SK-N-SH (cell line): ENCODE measurements at regions not wholly inside any gene's neighbourhood (a gene's known extent, or its start where the extent isn't known, plus 50 kb on each side); places are given as distances from the start of the nearest gene placed in this dataset.

Experiments
- CTCF ChIA-PET: fragments of 300-600, 350-600 bp; formaldehyde crosslinking; extraction: SDS; loops from one replicate; lab custom pipeline; 2021; lab: Yijun Ruan, JAX
- POLR2A ChIA-PET: fragments of 350-600 bp; sonication (Branson Sonifier 250); formaldehyde crosslinking; extraction: SDS; loops from one replicate; lab custom pipeline; 2020; ENCODE audit warnings: antibody characterized with exemption, inconsistent platforms; lab: Yijun Ruan, JAX
- DNase-seq: peaks from one replicate; pipeline ENCODE4 v3.0.0; 2012
- H2AFZ ChIP-seq: fragments of 200-600 bp; sonication (generic); 2 replicates; pipeline ENCODE4 v1.8.1; 2016; ENCODE audit warnings: antibody characterized with exemption, mild to moderate bottlenecking, low read depth
- H3F3A ChIP-seq: fragments of 200-600 bp; sonication (generic); replicated peaks from 2 replicates; pipeline ENCODE3; 2016; ENCODE audit warnings: antibody characterized with exemption, mild to moderate bottlenecking; ENCODE audit not compliant: insufficient read depth
- H3K27ac ChIP-seq, 2 experiments: fragments of 200-500 bp in 1 of 2; fragments of 200-600 bp in 1 of 2; sonication (Bioruptor generic) in 1 of 2; sonication (generic), shearing (Covaris generic) in 1 of 2; 2 replicates each; pipeline versions ENCODE4 v1.5.1 to v1.6.1; 2014 to 2016; ENCODE audit warnings: low read depth in 2 of 2, inconsistent platforms in 1 of 2, low read length in 1 of 2, mild to moderate bottlenecking in 1 of 2, mixed read lengths in 1 of 2
- H3K27me3 ChIP-seq: fragments of 200-600 bp; sonication (generic), shearing (Covaris generic); 2 replicates; pipeline ENCODE4 v1.6.1; 2016; ENCODE audit warnings: mixed run types; ENCODE audit not compliant: insufficient read depth
- H3K36me3 ChIP-seq, 2 experiments: fragments of 200-500 bp in 1 of 2; fragments of 200-600 bp in 1 of 2; sonication (Bioruptor generic) in 1 of 2; sonication (generic) in 1 of 2; replicated peaks in 1 of 2; 2 replicates each; pipeline versions ENCODE3 to v1.5.1; 2014 to 2016; ENCODE audit warnings: low read length in 1 of 2, mild to moderate bottlenecking in 1 of 2; ENCODE audit not compliant: insufficient read depth in 2 of 2, control insufficient read depth in 1 of 2
- H3K4me1 ChIP-seq, 2 experiments: fragments of 200-500 bp in 1 of 2; fragments of 200-600 bp in 1 of 2; sonication (Bioruptor generic) in 1 of 2; sonication (generic), shearing (Covaris generic) in 1 of 2; 2 replicates each; pipeline versions ENCODE4 v1.5.1 to v1.6.1; 2014 to 2016; ENCODE audit warnings: low read depth in 1 of 2, low read length in 1 of 2, mixed run types in 1 of 2; ENCODE audit not compliant: insufficient read depth in 2 of 2, control insufficient read depth in 1 of 2
- H3K4me2 ChIP-seq: fragments of 200-600 bp; sonication (generic), shearing (Covaris generic); 2 replicates; pipeline ENCODE4 v1.6.1; 2017; ENCODE audit warnings: mixed run types
- H3K4me3 ChIP-seq, 2 experiments: fragments of 200-500 bp in 1 of 2; fragments of 200-600 bp in 1 of 2; sonication (Bioruptor generic) in 1 of 2; sonication (generic), shearing (Covaris generic) in 1 of 2; 2 replicates each; pipeline versions ENCODE4 v1.5.1 to v1.8.1; 2014 to 2016; ENCODE audit warnings: low read depth in 2 of 2, inconsistent platforms in 1 of 2, low read length in 1 of 2, mild to moderate bottlenecking in 1 of 2, mixed read lengths in 1 of 2, moderate library complexity in 1 of 2
- H3K79me2 ChIP-seq: fragments of 200-600 bp; sonication (generic); 2 replicates; pipeline ENCODE4 v1.8.1; 2017; ENCODE audit warnings: mild to moderate bottlenecking; ENCODE audit not compliant: insufficient read depth
- H3K9ac ChIP-seq: fragments of 200-600 bp; sonication (generic); 2 replicates; pipeline ENCODE4 v1.6.1; 2017; ENCODE audit warnings: mixed run types
- H3K9me2 ChIP-seq: fragments of 200-600 bp; sonication (generic); 2 replicates; pipeline ENCODE4 v1.6.1; 2017; ENCODE audit warnings: mixed run types
- H3K9me3 ChIP-seq: fragments of 200-600 bp; sonication (generic); 2 replicates; pipeline ENCODE4 v1.6.1; 2017; ENCODE audit warnings: mixed run types, mild to moderate bottlenecking, moderate library complexity
- H4K20me1 ChIP-seq: fragments of 200-600 bp; sonication (generic); 2 replicates; pipeline ENCODE4 v1.6.1; 2017; ENCODE audit warnings: mild to moderate bottlenecking, mixed run types; ENCODE audit not compliant: insufficient read depth
- EZH2phosphoT487 ChIP-seq: fragments of 200-600 bp; sonication (generic); IDR thresholded peaks from 2 replicates; pipeline ENCODE4 v1.6.1; 2017; ENCODE audit warnings: low read depth, mixed run types, mild to moderate bottlenecking, antibody characterized with exemption, moderate library complexity, borderline replicate concordance
- FOSL2 ChIP-seq: IDR thresholded peaks from 2 replicates; pipeline ENCODE4 v1.4.0; 2012; ENCODE audit warnings: low read depth, mild to moderate bottlenecking, moderate library complexity, borderline replicate concordance
- GATA2 ChIP-seq: sonication (generic); formaldehyde crosslinking; IDR thresholded peaks from 2 replicates; pipeline ENCODE4 v1.5.0; 2020; ENCODE audit warnings: mild to moderate bottlenecking, missing genetic modification reagents
- MXI1 ChIP-seq: IDR thresholded peaks from 2 replicates; pipeline ENCODE4 v1.6.1; 2012; ENCODE audit warnings: mild to moderate bottlenecking, low read depth, low read length, improper control_type of control experiment
- POLR2AphosphoS5 ChIP-seq: IDR thresholded peaks from 2 replicates; pipeline ENCODE4 v1.6.1; 2012; ENCODE audit warnings: low read depth, low read length
- RAD21 ChIP-seq: IDR thresholded peaks from 2 replicates; pipeline ENCODE4 v1.6.1; 2012; ENCODE audit warnings: mild to moderate bottlenecking, low read length
- RXRA ChIP-seq: IDR thresholded peaks from 2 replicates; pipeline ENCODE4 v1.4.0; 2012; ENCODE audit warnings: low read depth, mild to moderate bottlenecking, borderline replicate concordance
- SIN3A ChIP-seq: IDR thresholded peaks from 2 replicates; pipeline ENCODE4 v1.6.1; 2012; ENCODE audit warnings: low read depth, mild to moderate bottlenecking, low read length, moderate library complexity, borderline replicate concordance
- YY1 ChIP-seq: IDR thresholded peaks from 2 replicates; pipeline ENCODE4 v1.4.0; 2012; ENCODE audit warnings: low read depth, mild to moderate bottlenecking
- WGBS: methylation state at CpG from one replicate; pipeline ENCODE4 v1.1.6; 2017; ENCODE audit warnings: low lambda C conversion rate; 5-methylcytosine and 5-hydroxymethylcytosine counted together
- TF ChIP-seq, protein P1 (sequence below): IDR thresholded peaks from 2 replicates; pipeline ENCODE4 v1.6.1; 2012; ENCODE audit warnings: mild to moderate bottlenecking, low read depth, low read length, moderate library complexity
- TF ChIP-seq, protein P2 (sequence below): fragments of 150-350 bp; IDR thresholded peaks from 2 replicates; pipeline ENCODE4 v1.6.1; 2017; ENCODE audit warnings: antibody characterized with exemption, low read length, low read depth, borderline replicate concordance
- TF ChIP-seq, protein P3 (sequence below): IDR thresholded peaks from 2 replicates; pipeline ENCODE4 v1.4.0; 2012; ENCODE audit warnings: low read depth

DNA sequence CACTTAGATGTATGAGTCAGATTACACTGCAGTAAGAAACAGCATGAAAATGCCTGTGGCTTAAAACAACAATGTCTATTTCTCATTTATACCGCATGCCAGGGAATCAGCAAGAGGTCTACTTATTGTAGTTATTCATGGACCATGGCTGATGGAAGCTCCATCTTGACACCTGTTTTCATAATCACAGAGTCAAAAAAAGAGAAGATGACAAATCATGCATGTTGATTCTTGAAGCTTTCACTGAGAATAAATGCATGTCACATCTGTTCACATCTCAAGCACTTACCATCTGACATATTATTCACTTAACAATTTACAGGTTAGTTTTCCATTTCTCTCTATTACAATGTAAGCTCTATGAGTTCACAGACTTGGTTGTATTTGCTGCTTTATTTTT is 194.2 kb upstream of the SLITRK2 start:
- Histone ChIP-seq H4K20me1 (no peaks in the 10 kb centered on the region), H3K4me2 (no peak overlapping the region), H3K27me3 (no peaks in the 10 kb centered on the region), H3K4me1 (no peaks in the 10 kb centered on the region), H3K4me3 (no peak overlapping the region), H3K27ac (no peak overlapping the region), H3K9me2 (no peaks in the 10 kb centered on the region)
- CTCF ChIA-PET: no interaction called here
- TF ChIP-seq SIN3A (no peak), EZH2phosphoT487 (no peak), RAD21 (no peak), FOSL2 (no peak), POLR2AphosphoS5 (no peak), YY1 (no peak), GATA2 (no peak), RXRA (no peak), MXI1 (no peak)
- TF ChIP-seq, protein P1, sequence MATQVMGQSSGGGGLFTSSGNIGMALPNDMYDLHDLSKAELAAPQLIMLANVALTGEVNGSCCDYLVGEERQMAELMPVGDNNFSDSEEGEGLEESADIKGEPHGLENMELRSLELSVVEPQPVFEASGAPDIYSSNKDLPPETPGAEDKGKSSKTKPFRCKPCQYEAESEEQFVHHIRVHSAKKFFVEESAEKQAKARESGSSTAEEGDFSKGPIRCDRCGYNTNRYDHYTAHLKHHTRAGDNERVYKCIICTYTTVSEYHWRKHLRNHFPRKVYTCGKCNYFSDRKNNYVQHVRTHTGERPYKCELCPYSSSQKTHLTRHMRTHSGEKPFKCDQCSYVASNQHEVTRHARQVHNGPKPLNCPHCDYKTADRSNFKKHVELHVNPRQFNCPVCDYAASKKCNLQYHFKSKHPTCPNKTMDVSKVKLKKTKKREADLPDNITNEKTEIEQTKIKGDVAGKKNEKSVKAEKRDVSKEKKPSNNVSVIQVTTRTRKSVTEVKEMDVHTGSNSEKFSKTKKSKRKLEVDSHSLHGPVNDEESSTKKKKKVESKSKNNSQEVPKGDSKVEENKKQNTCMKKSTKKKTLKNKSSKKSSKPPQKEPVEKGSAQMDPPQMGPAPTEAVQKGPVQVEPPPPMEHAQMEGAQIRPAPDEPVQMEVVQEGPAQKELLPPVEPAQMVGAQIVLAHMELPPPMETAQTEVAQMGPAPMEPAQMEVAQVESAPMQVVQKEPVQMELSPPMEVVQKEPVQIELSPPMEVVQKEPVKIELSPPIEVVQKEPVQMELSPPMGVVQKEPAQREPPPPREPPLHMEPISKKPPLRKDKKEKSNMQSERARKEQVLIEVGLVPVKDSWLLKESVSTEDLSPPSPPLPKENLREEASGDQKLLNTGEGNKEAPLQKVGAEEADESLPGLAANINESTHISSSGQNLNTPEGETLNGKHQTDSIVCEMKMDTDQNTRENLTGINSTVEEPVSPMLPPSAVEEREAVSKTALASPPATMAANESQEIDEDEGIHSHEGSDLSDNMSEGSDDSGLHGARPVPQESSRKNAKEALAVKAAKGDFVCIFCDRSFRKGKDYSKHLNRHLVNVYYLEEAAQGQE: no peak
- TF ChIP-seq, protein P2, sequence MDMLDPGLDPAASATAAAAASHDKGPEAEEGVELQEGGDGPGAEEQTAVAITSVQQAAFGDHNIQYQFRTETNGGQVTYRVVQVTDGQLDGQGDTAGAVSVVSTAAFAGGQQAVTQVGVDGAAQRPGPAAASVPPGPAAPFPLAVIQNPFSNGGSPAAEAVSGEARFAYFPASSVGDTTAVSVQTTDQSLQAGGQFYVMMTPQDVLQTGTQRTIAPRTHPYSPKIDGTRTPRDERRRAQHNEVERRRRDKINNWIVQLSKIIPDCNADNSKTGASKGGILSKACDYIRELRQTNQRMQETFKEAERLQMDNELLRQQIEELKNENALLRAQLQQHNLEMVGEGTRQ: no peak
- TF ChIP-seq, protein P3, sequence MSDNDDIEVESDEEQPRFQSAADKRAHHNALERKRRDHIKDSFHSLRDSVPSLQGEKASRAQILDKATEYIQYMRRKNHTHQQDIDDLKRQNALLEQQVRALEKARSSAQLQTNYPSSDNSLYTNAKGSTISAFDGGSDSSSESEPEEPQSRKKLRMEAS: no peak
- TF ChIP-seq, all 33 proteins: peak for 0
- Histone ChIP-seq H3F3A (no peaks in the 10 kb centered on the region), H3K9me3 (no peaks in the 10 kb centered on the region), H3K36me3 (no peaks in the 10 kb centered on the region), H2AFZ (no peak overlapping the region), H3K79me2 (no peaks in the 10 kb centered on the region), H3K9ac (no peak overlapping the region)
- POLR2A ChIA-PET: no interaction called here
- DNase-seq: no peak
- WGBS: 32% methylated on average over 1 of the region's 1 CpG

DNA sequence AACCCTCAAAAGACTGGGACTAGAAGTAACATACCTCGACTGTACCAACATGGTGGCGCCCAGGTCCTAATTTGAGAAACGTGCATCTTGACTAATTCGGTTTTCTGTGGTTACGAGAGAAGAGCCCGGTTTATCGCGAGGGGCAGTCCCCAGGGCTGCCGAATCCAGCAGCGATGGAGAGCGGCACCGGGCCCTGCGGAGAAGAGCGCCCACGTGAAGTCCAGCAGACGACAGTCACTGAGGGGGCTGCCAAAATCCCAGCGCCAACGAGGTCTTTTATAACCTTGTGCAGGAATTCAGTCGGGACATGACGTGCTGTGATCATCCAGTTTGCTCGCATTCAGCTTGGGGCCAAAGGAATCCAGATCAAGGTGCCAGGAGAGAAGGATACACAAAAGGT is 187.5 kb upstream of the SLITRK2 start:
- 21% methylated on average over 21 of the region's 21 CpGs for WGBS
- no peaks in the 10 kb centered on the region for H3K9me3 ChIP-seq
- H3K9ac ChIP-seq: no peak overlapping the region
- POLR2A ChIA-PET: no interaction called here
- no peak for DNase-seq
- H3K4me1 ChIP-seq: no peaks in the 10 kb centered on the region
- CTCF ChIA-PET: no interaction called here
- H4K20me1 ChIP-seq: no peaks in the 10 kb centered on the region
- H3K27ac ChIP-seq: no peak overlapping the region
- no peak overlapping the region for H2AFZ ChIP-seq
- no peaks in the 10 kb centered on the region for H3K9me2 ChIP-seq
- TF ChIP-seq, protein P2: no peak
- TF ChIP-seq EZH2phosphoT487: no peak
- TF ChIP-seq, protein P3: no peak
- H3F3A ChIP-seq: no peaks in the 10 kb centered on the region
- no peaks in the 10 kb centered on the region for H3K27me3 ChIP-seq
- no peaks in the 10 kb centered on the region for H3K36me3 ChIP-seq
- no peaks in the 10 kb centered on the region for H3K79me2 ChIP-seq
- no peak overlapping the region for H3K4me3 ChIP-seq
- no peak overlapping the region for H3K4me2 ChIP-seq
